K562 (cell line): ENCODE measurements at regions not wholly inside any gene's neighbourhood (a gene's known extent, or its start where the extent isn't known, plus 50 kb on each side); places are given as distances from the start of the nearest gene placed in this dataset.
"Not testable (repeated sequence)": the region's sequence is repeated elsewhere in the genome, so short reads cannot be mapped to it uniquely, and the experiment has no call there.

ENCODE experiments used
- ATAC-seq: fragments of 200-7000 bp; cut with Tn5 transposase; 3 replicates; pipeline ENCODE4 v1.9.1; 2020; ENCODE audit warnings: moderate library complexity
- BruUV-seq: library from RNA; stranded (reverse); fragments of 400-500 nt; replicated peaks from 2 replicates; lab custom pipeline; 2021; lab: Mats Ljungman, UMichigan
- CTCF ChIA-PET: fragments of 300-600 bp; formaldehyde crosslinking; extraction: SDS; loops from one replicate; lab custom pipeline; 2021; ENCODE audit warnings: low intra/inter-chr PET ratio; lab: Yijun Ruan, JAX
- POLR2A ChIA-PET: fragments of 300-600, 350-650 bp; sonication (Branson Sonifier 250); formaldehyde crosslinking; extraction: SDS; loops from one replicate; lab custom pipeline; 2021; ENCODE audit warnings: antibody characterized with exemption, inconsistent platforms; lab: Yijun Ruan, JAX
- DNase-seq, 4 experiments: peaks; one replicate each; pipeline versions ENCODE4 v3.0.0 to v3.0.0-alpha.2; 2011 to 2018; ENCODE audit warnings: low spot score in 3 of 4, mixed read lengths in 3 of 4; ENCODE audit errors: extremely low read depth in 1 of 4
- FAIRE-seq: peaks from 2 replicates; lab custom pipeline; 2011; peaks lifted over from hg19 to GRCh38; lab: Jason Lieb, UNC
- H2AFZ ChIP-seq: 2 replicates; pipeline ENCODE4 v1.6.0; 2011; ENCODE audit warnings: low read depth, low read length, control low read depth, inconsistent platforms
- H3K27ac ChIP-seq: fragments of 200-600 bp; 3 replicates; pipeline ENCODE4 v1.8.0; 2011; ENCODE audit warnings: low read depth, mild to moderate bottlenecking, control low read depth, inconsistent platforms, low read length, moderate library complexity, mixed read lengths; ENCODE audit errors: extremely low read depth
- H3K27me3 ChIP-seq, 2 experiments: fragments of 300-600 bp in 1 of 2; 2 replicates in 1 of 2; 3 replicates in 1 of 2; pipeline versions ENCODE4 v1.6.0 to v1.8.0; 2011; ENCODE audit warnings: inconsistent platforms in 2 of 2, low read length in 2 of 2, mild to moderate bottlenecking in 1 of 2, mixed read lengths in 1 of 2, moderate library complexity in 1 of 2; ENCODE audit not compliant: control insufficient read depth in 2 of 2, insufficient read depth in 2 of 2
- H3K36me3 ChIP-seq: fragments of 300-600 bp; 3 replicates; pipeline ENCODE4 v1.8.0; 2011; ENCODE audit warnings: mild to moderate bottlenecking, low read length, inconsistent platforms; ENCODE audit not compliant: control insufficient read depth, insufficient read depth
- H3K4me1 ChIP-seq, 2 experiments: fragments of 200-600 bp in 1 of 2; replicated peaks in 1 of 2; 2 replicates in 1 of 2; 3 replicates in 1 of 2; pipeline versions ENCODE4 v1.5.1 to v1.8.0; 2011; ENCODE audit warnings: inconsistent platforms in 2 of 2, low read length in 2 of 2, mild to moderate bottlenecking in 1 of 2, mixed read lengths in 1 of 2, moderate library complexity in 1 of 2; ENCODE audit not compliant: control insufficient read depth in 2 of 2, insufficient read depth in 2 of 2
- H3K4me2 ChIP-seq: 2 replicates; pipeline ENCODE4 v1.6.1; 2011; ENCODE audit warnings: low read length, control low read depth, inconsistent platforms, mixed read lengths; ENCODE audit not compliant: insufficient read depth
- H3K4me3 ChIP-seq: fragments of 200-600 bp; sonication (generic), shearing (Covaris generic); 2 replicates; pipeline ENCODE4 v1.5.1; 2016; ENCODE audit warnings: control low read depth, inconsistent platforms
- H3K79me2 ChIP-seq: fragments of 200-600 bp; 3 replicates; pipeline ENCODE4 v1.8.0; 2011; ENCODE audit warnings: low read length, inconsistent platforms; ENCODE audit not compliant: control insufficient read depth, insufficient read depth
- H3K9ac ChIP-seq, 2 experiments: 2 replicates each; pipeline versions ENCODE4 v1.6.0 to v1.6.1; 2011; ENCODE audit warnings: low read depth in 2 of 2, low read length in 2 of 2, control low read depth in 1 of 2, inconsistent platforms in 1 of 2, mild to moderate bottlenecking in 1 of 2, mixed read lengths in 1 of 2; ENCODE audit not compliant: insufficient read depth in 1 of 2
- H3K9me1 ChIP-seq: one replicate; pipeline ENCODE4 v1.6.0; 2011; ENCODE audit warnings: inconsistent platforms, mild to moderate bottlenecking, low read length, moderate library complexity; ENCODE audit not compliant: control insufficient read depth, insufficient read depth
- H3K9me3 ChIP-seq: replicated peaks from 2 replicates; pipeline ENCODE4 v1.5.1; 2011; ENCODE audit warnings: low read depth, low read length, inconsistent platforms; ENCODE audit not compliant: control insufficient read depth, insufficient read depth
- H4K20me1 ChIP-seq: replicated peaks from 2 replicates; pipeline ENCODE4 v1.6.1; 2011; ENCODE audit warnings: low read length, inconsistent platforms, mixed read lengths; ENCODE audit not compliant: control insufficient read depth, insufficient read depth
- CHD4 ChIP-seq: fragments of 200-600 bp; sonication (generic); IDR thresholded peaks from 3 replicates; pipeline ENCODE4 v1.6.1; 2012; ENCODE audit warnings: low read depth, mild to moderate bottlenecking, mixed read lengths, low read length, inconsistent platforms; ENCODE audit not compliant: insufficient read depth, insufficient replicate concordance, poor library complexity, severe bottlenecking
- EHMT2 ChIP-seq: fragments of 450-650 bp; IDR thresholded peaks from 2 replicates; pipeline ENCODE4 v1.6.1; 2018; ENCODE audit warnings: antibody characterized with exemption
- EWSR1 ChIP-seq: fragments of 450-650 bp; IDR thresholded peaks from 2 replicates; pipeline ENCODE4 v1.6.1; 2018; ENCODE audit warnings: borderline replicate concordance, mild to moderate bottlenecking, low read depth, moderate library complexity; ENCODE audit not compliant: partially characterized antibody
- GTF2E2 ChIP-seq: fragments of 200-800 bp; sonication (Bioruptor generic); IDR thresholded peaks from 2 replicates; pipeline ENCODE4 v1.6.1; 2016; ENCODE audit warnings: missing genetic modification characterization, missing compliant biosample characterization
- NBN ChIP-seq: fragments of 450-650 bp; IDR thresholded peaks from 2 replicates; pipeline ENCODE4 v1.6.1; 2016; ENCODE audit warnings: low read depth, mild to moderate bottlenecking
- NR4A1 ChIP-seq, 2 experiments: fragments of 250-450 bp in 1 of 2; fragments of 450-650 bp in 1 of 2; sonication (Bioruptor Pico) in 1 of 2; IDR thresholded peaks; 2 replicates each; pipeline versions ENCODE4 v1.4.0 to v1.6.1; 2016 to 2020; ENCODE audit warnings: mild to moderate bottlenecking in 2 of 2, missing compliant biosample characterization in 1 of 2, missing genetic modification characterization in 1 of 2, moderate library complexity in 1 of 2
- PTBP1 ChIP-seq: fragments of 200-400 bp; formaldehyde crosslinking; IDR thresholded peaks from 2 replicates; pipeline ENCODE4 v1.6.1; 2017; ENCODE audit warnings: low read depth, low read length
- SUPT5H ChIP-seq: fragments of 450-650 bp; IDR thresholded peaks from 2 replicates; pipeline ENCODE4 v1.6.1; 2016
- ZBTB17 ChIP-seq: fragments of 450-650 bp; formaldehyde crosslinking; IDR thresholded peaks from 2 replicates; pipeline ENCODE4 v1.4.0; 2020; ENCODE audit warnings: mild to moderate bottlenecking
- ZNF232 ChIP-seq: sonication (generic); formaldehyde crosslinking; IDR thresholded peaks from 2 replicates; pipeline ENCODE4 v1.8.0; 2022; ENCODE audit warnings: mild to moderate bottlenecking, missing genetic modification reagents
- WGBS: fragments of 100-300 bp; shearing (Covaris generic); methylation state at CpG from one replicate; pipeline ENCODE4 v1.1.6; 2016; ENCODE audit warnings: low coverage, mixed read lengths; ENCODE audit not compliant: insufficient coverage; ENCODE audit errors: missing lambda C conversion rate; 5-methylcytosine and 5-hydroxymethylcytosine counted together
- in situ Hi-C: fragments of 300-500 bp; cut with MboI; formaldehyde crosslinking; loops from 4 replicates; pipeline ENCODE4 v1.15.0; 2018; ENCODE audit warnings: inconsistent platforms, mixed read lengths
- intact Hi-C: fragments of 100-400 bp; cut with micrococcal nuclease; formaldehyde crosslinking; loops from 2 replicates; pipeline ENCODE4 v1.14.2; 2022
- TF ChIP-seq, protein P1 (sequence below): sonication (generic); formaldehyde crosslinking; IDR thresholded peaks from 2 replicates; pipeline ENCODE4 v1.8.0; 2022; ENCODE audit warnings: missing genetic modification reagents, mild to moderate bottlenecking, moderate library complexity, borderline replicate concordance

DNA sequence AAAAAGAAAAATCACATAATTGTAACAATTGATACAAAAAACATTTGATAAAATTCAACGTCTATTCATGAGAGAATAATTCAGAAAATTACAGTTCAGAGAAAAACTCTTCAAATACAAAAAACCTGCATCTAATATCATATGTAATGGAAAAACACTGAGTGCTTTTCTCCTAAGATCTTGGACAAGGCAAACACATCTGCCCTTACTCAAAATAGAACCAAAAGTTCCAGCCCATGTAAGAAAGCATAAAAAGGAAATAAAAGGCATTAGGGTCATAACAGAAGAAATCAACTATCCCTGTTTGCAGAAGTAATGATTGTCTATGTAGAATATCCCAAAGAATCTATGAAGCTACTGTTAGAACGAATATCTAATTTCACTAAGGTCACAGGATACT lies 721.4 kb downstream of the RFPL4B start:
- POLR2A ChIA-PET, result no interaction called here

DNA sequence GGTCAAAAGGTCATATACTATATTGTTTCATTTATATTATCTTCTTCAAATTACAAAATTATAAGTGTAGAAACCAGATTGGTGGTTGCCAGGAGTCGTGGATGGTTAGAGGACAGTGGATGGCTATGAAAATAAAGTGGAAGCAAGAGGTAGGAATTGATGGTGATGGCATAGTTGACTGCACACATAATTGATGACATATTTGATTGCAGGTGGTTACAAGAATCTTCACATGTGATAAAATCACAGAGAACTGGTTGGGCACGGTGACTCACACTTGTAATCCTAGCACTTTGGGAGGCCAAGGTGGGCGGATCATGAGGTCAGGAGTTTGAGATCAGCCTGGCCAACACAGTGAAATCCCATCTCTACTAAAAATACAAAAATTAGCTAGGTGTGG lies 723.6 kb downstream of the RFPL4B start:
- CTCF ChIA-PET, ATAC-seq, H3K4me3 ChIP-seq, H3K9me3 ChIP-seq, H3K9me1 ChIP-seq, POLR2A ChIA-PET, H3K4me2 ChIP-seq, H3K27me3 ChIP-seq, H3K4me1 ChIP-seq, H2AFZ ChIP-seq, intact Hi-C loops, BruUV-seq, DNase-seq, FAIRE-seq, in situ Hi-C loops, H3K27ac ChIP-seq, H3K79me2 ChIP-seq, H4K20me1 ChIP-seq, H3K9ac ChIP-seq, H3K36me3 ChIP-seq: not testable (repeated sequence)
- 13% methylated on average over 3 of the region's 3 CpGs for WGBS

More for the DNA sequence above, 721.4 kb downstream of the RFPL4B start:
- Histone ChIP-seq H3K4me3 (no peak overlapping the region), H3K9ac (no peak overlapping the region), H2AFZ (no peak overlapping the region), H3K9me1 (no peaks in the 10 kb centered on the region), H3K4me2 (no peak overlapping the region), H3K9me3 (no peaks in the 10 kb centered on the region), H3K27ac (no peak overlapping the region), H3K36me3 (no peaks in the 10 kb centered on the region), H3K4me1 (no peaks in the 10 kb centered on the region), H4K20me1 (no peaks in the 10 kb centered on the region), H3K27me3 (no peaks in the 10 kb centered on the region), H3K79me2 (no peaks in the 10 kb centered on the region)
- FAIRE-seq, result no peak
- 7% methylated on average over 2 of the region's 2 CpGs for WGBS
- CTCF ChIA-PET, result no interaction called here
- in situ Hi-C loops (no loop called here), intact Hi-C loops (no loop called here)
- no peak for ATAC-seq
- TF ChIP-seq, protein P1, sequence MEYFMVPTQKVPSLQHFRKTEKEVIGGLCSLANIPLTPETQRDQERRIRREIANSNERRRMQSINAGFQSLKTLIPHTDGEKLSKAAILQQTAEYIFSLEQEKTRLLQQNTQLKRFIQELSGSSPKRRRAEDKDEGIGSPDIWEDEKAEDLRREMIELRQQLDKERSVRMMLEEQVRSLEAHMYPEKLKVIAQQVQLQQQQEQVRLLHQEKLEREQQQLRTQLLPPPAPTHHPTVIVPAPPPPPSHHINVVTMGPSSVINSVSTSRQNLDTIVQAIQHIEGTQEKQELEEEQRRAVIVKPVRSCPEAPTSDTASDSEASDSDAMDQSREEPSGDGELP, result no peak
- TF ChIP-seq PTBP1 (no peak), GTF2E2 (no peak), ZNF232 (no peak), EHMT2 (no peak), SUPT5H (no peak), EWSR1 (no peak), CHD4 (no peak), ZBTB17 (CRISPR knock-in tag) (no peak), NBN (no peak), NR4A1 (CRISPR knock-in tag; IDR thresholded peaks at IDR 0.05) (no peak), NR4A1 (tag; IDR thresholded peaks at IDR 0.05) (no peak)
- no peak for DNase-seq
- BruUV-seq, result no TSS peak
